HL-60 (cell line): ENCODE measurements at regions not wholly inside any gene's neighbourhood (a gene's known extent, or its start where the extent isn't known, plus 50 kb on each side); places are given as distances from the start of the nearest gene placed in this dataset.
A peak's percentile ranks its signal among the peaks of the same experiment; 100 is the strongest.
"Not testable (repeated sequence)": the region's sequence is repeated elsewhere in the genome, so short reads cannot be mapped to it uniquely, and the experiment has no call there.

Source experiments
- DNase-seq, 2 experiments: peaks; one replicate each; pipeline ENCODE4 v3.0.0-alpha.2; 2010 to 2020; ENCODE audit warnings: low read depth in 1 of 2, low spot score in 1 of 2
- H3K27ac ChIP-seq: fragments of 250-450 bp; sonication (Bioruptor Pico); replicated peaks from 2 replicates; pipeline ENCODE4 v1.5.1; 2020; ENCODE audit warnings: mild to moderate bottlenecking, moderate library complexity
- H3K27me3 ChIP-seq: fragments of 250-450 bp; sonication (Bioruptor Pico); 2 replicates; pipeline ENCODE4 v1.5.1; 2021; ENCODE audit warnings: mild to moderate bottlenecking, moderate library complexity; ENCODE audit not compliant: insufficient read depth, poor library complexity, severe bottlenecking
- H3K4me3 ChIP-seq: replicated peaks from 2 replicates; pipeline ENCODE4 v1.5.1; 2011; ENCODE audit warnings: mild to moderate bottlenecking, control low read depth, low read length; ENCODE audit not compliant: insufficient read depth
- GABPA ChIP-seq: IDR thresholded peaks from 2 replicates; pipeline ENCODE4 v1.6.1; 2012; ENCODE audit warnings: low read depth
- POLR2AphosphoS5 ChIP-seq: IDR thresholded peaks from 2 replicates; pipeline ENCODE4 v1.6.1; 2012; ENCODE audit warnings: low read depth
- SPI1 ChIP-seq: IDR thresholded peaks from 2 replicates; pipeline ENCODE4 v1.6.1; 2012; ENCODE audit warnings: low read depth, mild to moderate bottlenecking, borderline replicate concordance
- TF ChIP-seq, protein P1 (sequence below): IDR thresholded peaks from one replicate; pipeline ENCODE4 v1.5.1; 2011; ENCODE audit warnings: low read length, control low read depth, inconsistent platforms; ENCODE audit not compliant: insufficient read depth
- TF ChIP-seq, protein P2 (sequence below): IDR thresholded peaks from 2 replicates; pipeline ENCODE4 v1.6.1; 2012; ENCODE audit warnings: low read depth; ENCODE audit not compliant: insufficient replicate concordance

DNA sequence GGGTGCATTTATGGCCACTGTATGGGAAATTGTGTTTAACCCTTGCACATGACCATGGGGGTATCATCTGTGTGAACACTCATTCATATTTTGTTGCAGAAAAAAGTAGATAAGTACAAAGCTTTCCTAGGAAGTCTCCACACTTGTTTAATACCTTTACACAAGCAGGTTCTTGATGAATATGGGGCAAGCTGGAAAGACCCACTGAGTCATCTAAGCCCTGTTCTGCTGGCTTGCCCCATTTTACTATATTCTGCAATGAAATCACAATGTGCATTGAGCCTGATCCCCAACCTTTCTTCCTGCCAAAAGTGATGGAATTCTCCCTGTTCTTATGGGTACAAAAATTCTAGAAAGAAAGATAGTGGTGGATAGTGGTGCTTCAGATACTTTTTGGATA, 99.8 kb downstream of the CCDC71L start:
- DNase-seq = no peak
- no peak for TF ChIP-seq POLR2AphosphoS5
- TF ChIP-seq, protein P1, sequence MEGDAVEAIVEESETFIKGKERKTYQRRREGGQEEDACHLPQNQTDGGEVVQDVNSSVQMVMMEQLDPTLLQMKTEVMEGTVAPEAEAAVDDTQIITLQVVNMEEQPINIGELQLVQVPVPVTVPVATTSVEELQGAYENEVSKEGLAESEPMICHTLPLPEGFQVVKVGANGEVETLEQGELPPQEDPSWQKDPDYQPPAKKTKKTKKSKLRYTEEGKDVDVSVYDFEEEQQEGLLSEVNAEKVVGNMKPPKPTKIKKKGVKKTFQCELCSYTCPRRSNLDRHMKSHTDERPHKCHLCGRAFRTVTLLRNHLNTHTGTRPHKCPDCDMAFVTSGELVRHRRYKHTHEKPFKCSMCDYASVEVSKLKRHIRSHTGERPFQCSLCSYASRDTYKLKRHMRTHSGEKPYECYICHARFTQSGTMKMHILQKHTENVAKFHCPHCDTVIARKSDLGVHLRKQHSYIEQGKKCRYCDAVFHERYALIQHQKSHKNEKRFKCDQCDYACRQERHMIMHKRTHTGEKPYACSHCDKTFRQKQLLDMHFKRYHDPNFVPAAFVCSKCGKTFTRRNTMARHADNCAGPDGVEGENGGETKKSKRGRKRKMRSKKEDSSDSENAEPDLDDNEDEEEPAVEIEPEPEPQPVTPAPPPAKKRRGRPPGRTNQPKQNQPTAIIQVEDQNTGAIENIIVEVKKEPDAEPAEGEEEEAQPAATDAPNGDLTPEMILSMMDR = no peak
- no peak for TF ChIP-seq SPI1
- TF ChIP-seq, protein P2, sequence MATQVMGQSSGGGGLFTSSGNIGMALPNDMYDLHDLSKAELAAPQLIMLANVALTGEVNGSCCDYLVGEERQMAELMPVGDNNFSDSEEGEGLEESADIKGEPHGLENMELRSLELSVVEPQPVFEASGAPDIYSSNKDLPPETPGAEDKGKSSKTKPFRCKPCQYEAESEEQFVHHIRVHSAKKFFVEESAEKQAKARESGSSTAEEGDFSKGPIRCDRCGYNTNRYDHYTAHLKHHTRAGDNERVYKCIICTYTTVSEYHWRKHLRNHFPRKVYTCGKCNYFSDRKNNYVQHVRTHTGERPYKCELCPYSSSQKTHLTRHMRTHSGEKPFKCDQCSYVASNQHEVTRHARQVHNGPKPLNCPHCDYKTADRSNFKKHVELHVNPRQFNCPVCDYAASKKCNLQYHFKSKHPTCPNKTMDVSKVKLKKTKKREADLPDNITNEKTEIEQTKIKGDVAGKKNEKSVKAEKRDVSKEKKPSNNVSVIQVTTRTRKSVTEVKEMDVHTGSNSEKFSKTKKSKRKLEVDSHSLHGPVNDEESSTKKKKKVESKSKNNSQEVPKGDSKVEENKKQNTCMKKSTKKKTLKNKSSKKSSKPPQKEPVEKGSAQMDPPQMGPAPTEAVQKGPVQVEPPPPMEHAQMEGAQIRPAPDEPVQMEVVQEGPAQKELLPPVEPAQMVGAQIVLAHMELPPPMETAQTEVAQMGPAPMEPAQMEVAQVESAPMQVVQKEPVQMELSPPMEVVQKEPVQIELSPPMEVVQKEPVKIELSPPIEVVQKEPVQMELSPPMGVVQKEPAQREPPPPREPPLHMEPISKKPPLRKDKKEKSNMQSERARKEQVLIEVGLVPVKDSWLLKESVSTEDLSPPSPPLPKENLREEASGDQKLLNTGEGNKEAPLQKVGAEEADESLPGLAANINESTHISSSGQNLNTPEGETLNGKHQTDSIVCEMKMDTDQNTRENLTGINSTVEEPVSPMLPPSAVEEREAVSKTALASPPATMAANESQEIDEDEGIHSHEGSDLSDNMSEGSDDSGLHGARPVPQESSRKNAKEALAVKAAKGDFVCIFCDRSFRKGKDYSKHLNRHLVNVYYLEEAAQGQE = no peak
- TF ChIP-seq GABPA = no peak
- Histone ChIP-seq H3K4me3 (no peak overlapping the region), H3K27me3 (no peaks in the 10 kb centered on the region), H3K27ac (no peak overlapping the region)

DNA sequence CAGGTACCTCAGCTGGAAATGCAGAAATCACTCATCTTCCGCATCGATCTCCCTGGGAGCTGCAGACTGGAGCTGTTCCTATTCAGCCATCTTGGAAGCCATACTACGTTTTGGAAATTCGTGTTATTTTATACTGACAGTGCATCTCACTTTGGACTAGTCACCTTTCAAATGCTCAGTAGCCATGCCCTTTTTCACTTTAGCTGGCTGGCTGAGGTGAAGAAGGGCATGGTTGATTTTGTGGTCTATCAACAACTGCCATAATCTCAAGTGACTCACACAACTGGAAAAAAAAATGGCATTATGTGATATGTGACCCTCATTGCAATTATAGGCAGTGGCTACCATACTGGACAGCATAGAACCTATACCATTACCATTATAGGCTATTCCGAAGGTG, 100.5 kb downstream of the CCDC71L start:
- Histone ChIP-seq H3K27ac (no peak overlapping the region), H3K27me3 (no peaks in the 10 kb centered on the region), H3K4me3 (no peak overlapping the region)
- no peak for DNase-seq
- TF ChIP-seq, protein P2 = no peak
- no peak for TF ChIP-seq SPI1
- TF ChIP-seq, protein P1 = no peak
- TF ChIP-seq GABPA = no peak
- no peak for TF ChIP-seq POLR2AphosphoS5

DNA sequence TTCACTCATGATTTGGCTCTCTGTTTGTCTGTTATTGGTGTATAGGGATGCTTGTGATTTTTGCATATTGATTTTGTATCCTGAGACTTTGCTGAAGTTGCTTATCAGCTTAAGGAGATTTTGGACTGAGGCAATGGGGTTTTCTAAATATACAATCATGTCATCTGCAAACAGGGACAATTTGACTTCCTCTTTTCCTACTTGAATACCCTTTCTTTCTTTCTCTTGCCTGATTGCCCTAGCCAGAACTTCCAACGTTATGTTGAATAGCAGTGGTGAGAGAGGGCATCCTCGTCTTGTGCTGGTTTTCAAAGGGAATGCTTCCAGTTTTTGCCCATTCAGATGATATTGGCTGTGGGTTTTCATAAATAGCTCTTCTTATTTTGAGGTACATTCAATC, 104.7 kb downstream of the CCDC71L start:
- TF ChIP-seq SPI1 = peak; percentile 63
- not testable (repeated sequence) for H3K27me3 ChIP-seq, H3K27ac ChIP-seq, DNase-seq, H3K4me3 ChIP-seq

DNA sequence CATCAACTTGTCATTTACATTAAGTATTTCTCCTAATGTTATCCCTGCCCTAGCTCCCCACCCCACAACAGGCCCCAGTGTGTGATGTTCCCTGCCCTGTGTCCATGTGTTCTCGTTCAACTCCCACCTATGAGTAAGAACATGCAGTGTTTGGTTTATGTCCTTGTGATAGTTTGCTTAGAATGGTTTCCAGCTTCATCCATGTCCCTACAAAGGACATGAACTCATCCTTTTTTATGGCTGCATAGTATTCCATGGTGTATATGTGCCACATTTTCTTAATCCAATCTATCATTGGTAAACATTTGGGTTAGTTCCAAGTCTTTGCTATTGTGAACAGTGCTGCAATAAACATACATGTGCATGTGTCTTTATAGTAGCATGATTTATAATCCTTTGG, 106.3 kb downstream of the CCDC71L start:
- not testable (repeated sequence) for DNase-seq, H3K4me3 ChIP-seq, H3K27ac ChIP-seq, H3K27me3 ChIP-seq

DNA sequence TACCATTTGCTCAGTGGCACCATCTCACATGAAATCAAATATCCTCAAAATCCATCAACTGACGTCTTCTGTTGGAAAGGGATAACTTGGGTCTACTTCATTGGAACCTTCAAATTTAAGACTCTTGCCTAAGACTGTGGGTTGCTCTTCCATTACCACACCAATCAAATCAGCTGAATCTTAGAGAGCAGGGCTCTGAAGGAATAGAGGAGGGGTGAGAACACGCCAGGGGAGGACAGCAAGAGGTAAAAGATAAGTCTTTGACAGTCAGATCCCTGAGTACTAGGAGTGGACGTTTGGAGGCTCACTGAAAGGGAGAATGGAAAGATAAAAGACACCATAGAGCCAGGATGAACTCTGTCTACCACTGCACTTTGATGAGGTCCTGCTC, 107.5 kb downstream of the CCDC71L start:
- TF ChIP-seq, protein P2 = no peak
- no peak overlapping the region for H3K4me3 ChIP-seq
- no peak overlapping the region for H3K27ac ChIP-seq
- DNase-seq = no peak
- no peaks in the 10 kb centered on the region for H3K27me3 ChIP-seq
